ENCODE measurements at regions not wholly inside any gene's neighbourhood (a gene's known extent, or its start where the extent isn't known, plus 50 kb on each side); places are given as distances from the start of the nearest gene placed in this dataset.
"Not testable (repeated sequence)": the region's sequence is repeated elsewhere in the genome, so short reads cannot be mapped to it uniquely, and the experiment has no call there.

DNA sequence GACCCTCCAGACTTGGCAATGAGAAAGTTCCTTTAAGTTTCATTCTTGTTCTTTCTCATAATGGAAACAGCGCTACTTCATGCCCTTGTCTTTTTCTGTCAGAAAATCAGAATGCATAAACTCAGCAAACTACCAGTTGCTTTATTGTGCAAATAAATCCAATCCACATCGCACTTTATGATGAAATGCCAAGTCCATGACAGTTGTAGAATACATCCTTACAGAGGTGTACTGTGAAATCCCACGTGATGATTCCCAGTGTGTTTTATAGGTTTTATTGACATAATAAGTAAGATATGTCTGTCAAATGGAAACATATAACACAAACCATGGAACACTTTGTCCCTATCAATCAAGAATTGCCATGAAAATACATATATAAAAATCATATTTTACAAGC, 295.0 kb downstream of the PCDH7 start:
- no peak for DNase-seq (ENCODE audit: low read depth, low spot score)

GRCh38 chr4:31016322-31017061, 296.3 kb downstream of the PCDH7 start:
- DNase-seq (ENCODE audit: low read depth, low spot score), result no peak

GRCh38 chr4:31020363-31020762, 300.2 kb downstream of the PCDH7 start:
- no peak for DNase-seq (ENCODE audit: low read depth, low spot score)

GRCh38 chr4:31021008-31021407, 300.8 kb downstream of the PCDH7 start:
- DNase-seq (ENCODE audit: low read depth, low spot score), result no peak

DNA sequence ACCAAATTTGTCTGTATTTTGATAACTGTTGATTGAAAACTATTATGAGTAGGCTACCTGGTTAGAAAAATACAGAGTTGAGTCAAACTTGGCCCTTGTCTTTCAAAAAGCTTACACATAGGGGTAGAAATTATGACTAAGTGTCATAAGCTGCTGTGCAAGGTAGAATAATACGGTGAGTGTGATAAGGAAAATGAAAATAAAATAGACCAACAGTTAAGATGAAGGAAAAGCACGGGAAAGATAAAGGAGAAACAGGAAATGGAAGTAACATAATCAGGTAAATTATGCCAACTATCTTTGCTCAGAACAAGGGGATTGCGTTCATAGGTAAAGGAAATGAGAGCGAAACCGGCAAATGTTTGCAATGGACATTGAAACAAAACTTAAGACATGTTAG, 302.5 kb downstream of the PCDH7 start:
- DNase-seq (ENCODE audit: low read depth, low spot score), result no peak

GRCh38 chr4:31023109-31023508, 302.9 kb downstream of the PCDH7 start:
- DNase-seq (ENCODE audit: low read depth, low spot score), result no peak

DNA sequence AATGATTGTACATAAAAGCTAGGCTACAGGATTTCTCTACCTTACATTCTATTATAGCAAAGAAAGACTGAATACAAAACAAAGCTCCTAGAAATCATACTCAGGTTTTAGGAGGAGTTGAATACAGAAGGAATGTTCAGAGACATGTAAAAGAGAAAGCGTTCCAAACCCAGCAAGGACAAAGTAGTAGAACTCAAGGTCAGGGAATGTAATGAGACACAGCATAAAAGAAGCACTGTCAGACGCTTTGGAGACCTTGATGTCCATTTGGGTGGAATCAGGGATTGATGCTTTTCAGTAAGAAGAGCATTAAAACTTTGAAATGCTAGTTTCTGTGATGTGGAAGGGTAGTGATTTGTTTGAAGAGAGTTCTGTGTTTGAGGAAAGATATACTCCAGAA, 303.6 kb downstream of the PCDH7 start:
- DNase-seq (ENCODE audit: low read depth, low spot score), result no peak

GRCh38 chr4:31024781-31025180, 304.6 kb downstream of the PCDH7 start:
- DNase-seq (ENCODE audit: low read depth, low spot score), result not testable (repeated sequence)

DNA sequence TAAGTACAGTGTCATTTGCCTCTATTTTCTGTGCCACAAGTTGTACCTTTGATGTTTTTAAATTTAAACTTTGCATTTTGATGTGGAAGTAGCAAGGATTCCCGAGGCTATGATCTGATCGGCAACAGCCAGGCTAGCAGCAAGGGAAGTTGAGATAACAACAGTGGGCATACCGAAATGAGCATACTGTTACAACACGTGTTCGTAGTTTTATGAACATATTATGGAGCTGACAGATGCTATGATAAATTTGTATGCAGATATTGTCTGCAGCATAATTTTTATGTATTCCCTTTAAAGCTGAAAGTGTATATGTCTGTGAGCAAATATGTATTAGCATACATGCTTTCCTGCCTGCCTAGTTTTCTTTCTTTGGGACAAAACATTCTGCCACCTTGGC, 306.1 kb downstream of the PCDH7 start:
- DNase-seq (ENCODE audit: low read depth, low spot score), result no peak

- no peak for DNase-seq (ENCODE audit: low read depth, low spot score)
Measured at GRCh38 chr4:31034550-31034949, 314.4 kb downstream of the PCDH7 start.

GRCh38 chr4:31035761-31036160, 315.6 kb downstream of the PCDH7 start:
- no peak for DNase-seq (ENCODE audit: low read depth, low spot score)

DNA sequence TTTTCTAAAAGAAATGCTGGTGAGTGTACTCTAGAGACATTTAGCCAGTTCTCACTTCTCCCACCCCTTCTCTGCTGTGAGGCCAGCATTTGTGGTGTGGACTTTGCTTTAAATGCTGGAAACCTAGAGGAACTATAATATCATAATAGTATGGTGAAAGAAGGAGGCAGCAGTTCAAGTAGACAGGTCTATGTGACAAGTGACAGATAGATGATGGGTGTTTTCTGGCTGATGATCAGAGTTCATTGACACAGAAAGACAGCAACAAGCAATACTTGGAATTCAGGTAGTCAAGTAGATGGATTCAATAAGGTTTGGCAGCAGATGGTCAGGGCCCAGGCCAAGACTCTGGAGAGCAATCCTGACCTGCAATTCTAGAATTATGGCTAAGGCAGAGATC, 317.5 kb downstream of the PCDH7 start:
- DNase-seq (ENCODE audit: low read depth, low spot score), result no peak

GRCh38 chr4:31039382-31039781, 319.2 kb downstream of the PCDH7 start:
- DNase-seq (ENCODE audit: low read depth, low spot score), result no peak

DNA sequence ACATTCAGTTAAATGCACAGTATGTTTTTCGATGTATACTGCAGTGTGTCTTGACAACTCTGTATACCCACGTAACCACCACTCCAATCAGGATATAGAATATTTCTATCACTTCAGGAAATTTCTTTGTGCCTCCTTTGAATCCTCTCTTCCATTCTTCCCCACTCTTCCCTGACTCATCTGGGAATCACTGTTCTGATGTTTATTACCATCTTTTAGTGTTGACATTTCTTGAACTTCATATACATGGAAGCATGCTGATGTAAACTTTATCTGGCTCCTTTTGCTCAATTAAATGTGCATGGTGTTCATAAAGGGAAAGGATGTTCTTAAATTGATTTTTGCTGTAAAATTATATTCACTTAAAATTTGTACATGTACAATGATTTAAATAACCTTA, 319.9 kb downstream of the PCDH7 start:
- no peak for DNase-seq (ENCODE audit: low read depth, low spot score)

DNA sequence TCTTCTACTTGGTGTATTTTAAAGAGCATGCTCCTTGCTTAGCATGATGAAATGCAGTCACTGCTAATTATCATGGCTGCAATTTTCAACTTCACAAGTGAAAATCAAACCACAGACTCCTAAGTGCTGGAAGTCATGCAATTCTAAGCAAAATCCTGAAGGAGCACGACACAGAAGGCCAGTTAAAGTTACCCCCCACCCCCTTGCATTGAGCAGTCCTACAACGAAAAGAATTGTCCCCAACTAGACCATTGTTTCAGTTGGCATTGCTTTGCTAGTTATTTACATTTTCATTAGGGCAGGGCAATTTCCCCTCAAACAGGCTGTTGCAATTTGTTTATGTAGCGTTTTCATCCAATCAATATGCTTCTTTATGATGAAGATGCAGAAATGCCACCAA, 321.2 kb downstream of the PCDH7 start:
- no peak for DNase-seq (ENCODE audit: low read depth, low spot score)

DNA sequence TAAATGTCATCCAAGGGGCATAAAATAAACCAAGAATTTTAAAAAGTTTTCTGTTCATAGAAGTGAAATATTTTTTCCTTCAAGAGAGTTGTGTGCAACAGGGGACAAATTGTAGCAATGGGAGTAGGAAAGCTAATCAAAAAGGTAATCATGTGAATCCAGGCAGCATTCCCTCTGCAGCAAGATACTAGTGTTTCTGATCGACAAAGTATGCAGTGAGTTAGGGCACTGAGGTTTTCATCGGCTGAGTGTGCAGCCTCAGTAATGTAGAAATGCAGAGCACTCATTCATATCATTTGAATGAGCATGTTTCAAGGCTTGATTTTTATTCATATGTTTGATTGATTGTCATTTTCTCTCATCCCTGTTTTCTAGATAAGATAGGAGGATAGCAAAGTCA, 321.7 kb downstream of the PCDH7 start:
- DNase-seq (ENCODE audit: low read depth, low spot score), result no peak

GRCh38 chr4:31043382-31044062, 323.4 kb downstream of the PCDH7 start:
- no peak for DNase-seq (ENCODE audit: low read depth, low spot score)

DNA sequence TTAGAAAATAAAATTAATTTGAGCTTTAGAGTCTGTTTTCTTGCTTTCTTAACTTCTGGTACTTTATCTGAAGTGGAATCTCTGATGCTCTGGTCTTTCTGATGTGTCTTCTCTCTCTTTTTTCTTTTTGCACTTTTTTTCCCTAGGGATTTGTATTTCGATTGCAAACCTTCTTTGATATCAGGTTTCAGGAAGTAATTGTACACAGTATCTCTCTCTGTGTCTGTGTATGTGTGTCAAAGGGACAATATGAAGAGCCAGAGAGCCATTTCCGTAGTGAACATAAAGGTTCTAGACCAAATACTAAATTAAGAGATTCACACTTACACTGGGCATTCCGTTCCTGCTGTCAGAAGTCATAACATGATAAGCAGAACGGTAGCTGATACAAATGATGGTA, 325.0 kb downstream of the PCDH7 start:
- DNase-seq (ENCODE audit: low read depth, low spot score), result no peak

- no peak for DNase-seq (ENCODE audit: low read depth, low spot score)
Measured at GRCh38 chr4:31045724-31046318, 325.7 kb downstream of the PCDH7 start.

GRCh38 chr4:31051151-31051550, 331.0 kb downstream of the PCDH7 start:
- no peak for DNase-seq (ENCODE audit: low read depth, low spot score)

DNA sequence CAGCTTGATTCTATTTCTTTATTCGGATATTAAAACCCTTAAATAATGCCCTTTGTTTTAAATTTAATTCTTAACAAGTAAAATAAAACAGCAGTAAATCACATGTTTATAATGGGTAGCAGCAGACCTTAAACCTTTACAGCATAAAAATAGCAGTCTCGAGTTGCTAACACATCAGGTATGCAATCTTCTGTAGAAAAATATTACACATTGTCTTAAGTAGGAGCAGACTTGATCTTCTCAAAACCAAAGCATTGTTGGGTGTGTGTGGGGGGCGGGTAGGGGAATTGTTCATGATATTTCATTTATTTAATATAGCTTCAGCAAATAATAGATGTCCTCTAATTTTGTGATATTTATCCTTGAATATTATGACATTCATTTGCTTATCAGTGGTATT, 331.4 kb downstream of the PCDH7 start:
- no peak for DNase-seq (ENCODE audit: low read depth, low spot score)

GRCh38 chr4:31052519-31052918, 332.4 kb downstream of the PCDH7 start:
- DNase-seq (ENCODE audit: low read depth, low spot score), result no peak

DNA sequence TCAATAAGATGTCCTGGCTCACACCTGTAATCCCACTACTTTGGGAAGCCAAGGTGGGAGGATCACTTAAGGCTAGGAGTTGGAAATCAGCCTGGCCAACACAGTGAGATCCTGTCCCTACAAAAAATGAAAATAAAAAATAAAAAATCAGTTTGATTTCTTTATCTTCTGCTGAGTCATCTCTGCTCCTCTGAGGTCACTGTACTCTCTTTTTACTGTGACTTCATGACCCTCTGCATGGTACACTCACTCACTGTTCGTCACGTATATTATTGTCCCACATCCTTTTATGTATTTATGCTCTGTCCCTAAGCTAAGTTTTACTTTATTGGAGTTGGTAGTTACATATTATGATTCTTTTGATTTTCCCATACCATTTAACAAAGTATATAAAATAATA, 333.3 kb downstream of the PCDH7 start:
- DNase-seq (ENCODE audit: low read depth, low spot score), result no peak
